CD14-positive monocyte (primary cell): ENCODE measurements at regions not wholly inside any gene's neighbourhood (a gene's known extent, or its start where the extent isn't known, plus 50 kb on each side); places are given as distances from the start of the nearest gene placed in this dataset.

Experiments
- DNase-seq, 3 donors: peaks; one replicate each; pipeline ENCODE4 v3.0.0-alpha.2; 2011 to 2022
- H2AFZ ChIP-seq: 2 replicates; pipeline ENCODE4 v1.6.0; 2012; ENCODE audit warnings: mild to moderate bottlenecking, low read depth, low read length, inconsistent platforms; ENCODE audit not compliant: insufficient read depth, poor library complexity, severe bottlenecking
- H3K27ac ChIP-seq, 2 donors: 1 replicate in 1 of 2; 2 replicates in 1 of 2; pipeline ENCODE4 v1.5.1; 2012 to 2013; ENCODE audit warnings: low read length in 2 of 2, control low read depth in 1 of 2, inconsistent platforms in 1 of 2, low read depth in 1 of 2, mild to moderate bottlenecking in 1 of 2
- H3K27me3 ChIP-seq, 2 donors: one replicate each; pipeline versions ENCODE4 v1.6.0 to v1.6.1; 2011 to 2013; ENCODE audit warnings: low read length in 2 of 2; ENCODE audit not compliant: control insufficient read depth in 2 of 2, insufficient read depth in 2 of 2
- H3K36me3 ChIP-seq, 2 donors: replicated peaks in 1 of 2; 1 replicate in 1 of 2; 2 replicates in 1 of 2; pipeline versions ENCODE4 v1.5.1 to v1.6.1; 2012 to 2013; ENCODE audit warnings: low read length in 2 of 2, control low read depth in 1 of 2, inconsistent platforms in 1 of 2, mild to moderate bottlenecking in 1 of 2; ENCODE audit not compliant: insufficient read depth in 2 of 2, control insufficient read depth in 1 of 2
- H3K4me1 ChIP-seq, 2 donors: 1 replicate in 1 of 2; 2 replicates in 1 of 2; pipeline versions ENCODE4 v1.5.1 to v1.6.1; 2012 to 2013; ENCODE audit warnings: low read length in 2 of 2, control low read depth in 1 of 2, inconsistent platforms in 1 of 2, mild to moderate bottlenecking in 1 of 2, moderate library complexity in 1 of 2; ENCODE audit not compliant: insufficient read depth in 2 of 2, control insufficient read depth in 1 of 2
- H3K4me2 ChIP-seq: replicated peaks from 2 replicates; pipeline ENCODE3; 2012; ENCODE audit warnings: low read length, moderate library complexity, mild to moderate bottlenecking; ENCODE audit not compliant: poor library complexity, severe bottlenecking; ENCODE audit errors: extremely low read depth
- H3K4me3 ChIP-seq, 3 experiments: fragments of 200-600 bp in 1 of 3; sonication (generic) in 1 of 3; replicated peaks in 1 of 3; 1 replicate in 2 of 3; 2 replicates in 1 of 3; pipeline ENCODE4 v1.5.1; 2011 to 2013; ENCODE audit warnings: low read length in 3 of 3, mild to moderate bottlenecking in 3 of 3, control low read depth in 2 of 3, low read depth in 2 of 3, inconsistent platforms in 1 of 3, moderate library complexity in 1 of 3
- H3K79me2 ChIP-seq: 2 replicates; pipeline ENCODE4 v1.6.0; 2012; ENCODE audit warnings: mild to moderate bottlenecking, control low read depth, inconsistent platforms, low read length, moderate library complexity; ENCODE audit not compliant: insufficient read depth
- H3K9ac ChIP-seq: 2 replicates; pipeline ENCODE4 v1.6.0; 2017; ENCODE audit warnings: low read length, mild to moderate bottlenecking; ENCODE audit not compliant: insufficient read depth, poor library complexity, severe bottlenecking
- H3K9me3 ChIP-seq, 2 donors: replicated peaks in 1 of 2; 1 replicate in 1 of 2; 2 replicates in 1 of 2; pipeline versions ENCODE4 v1.5.1 to v1.6.1; 2012 to 2013; ENCODE audit warnings: low read length in 2 of 2, control low read depth in 1 of 2; ENCODE audit not compliant: control insufficient read depth in 1 of 2, insufficient read depth in 1 of 2
- H4K20me1 ChIP-seq: 2 replicates; pipeline ENCODE4 v1.6.0; 2012; ENCODE audit warnings: mild to moderate bottlenecking, low read length, control low read depth, moderate library complexity; ENCODE audit not compliant: insufficient read depth
- H3K27ac Mint-ChIP-seq, 7 donors: one replicate each; pipeline ENCODE4 v1.8.0; 2020; ENCODE audit warnings: mild to moderate bottlenecking in 7 of 7, mixed read lengths in 7 of 7, moderate library complexity in 6 of 7, inconsistent platforms in 2 of 7
- H3K27me3 Mint-ChIP-seq, 3 donors: one replicate each; pipeline ENCODE4 v1.8.0; 2021 to 2022; ENCODE audit warnings: low read depth in 3 of 3, mild to moderate bottlenecking in 3 of 3, mixed read lengths in 3 of 3, moderate library complexity in 3 of 3, inconsistent platforms in 1 of 3
- H3K36me3 Mint-ChIP-seq, 2 donors: one replicate each; pipeline ENCODE4 v1.8.0; 2020; ENCODE audit warnings: mixed read lengths in 2 of 2, inconsistent platforms in 1 of 2, mild to moderate bottlenecking in 1 of 2
- H3K4me1 Mint-ChIP-seq: one replicate; pipeline ENCODE4 v1.8.0; 2020; ENCODE audit warnings: mild to moderate bottlenecking, mixed read lengths
- H3K4me3 Mint-ChIP-seq, 2 donors: one replicate each; pipeline ENCODE4 v1.8.0; 2020; ENCODE audit warnings: mild to moderate bottlenecking in 2 of 2, mixed read lengths in 2 of 2, moderate library complexity in 1 of 2
- H3K9me3 Mint-ChIP-seq, 7 donors: one replicate each; pipeline ENCODE4 v1.8.0; 2020 to 2022; ENCODE audit warnings: mixed read lengths in 7 of 7, mild to moderate bottlenecking in 6 of 7, moderate library complexity in 6 of 7, inconsistent platforms in 2 of 7
- CTCF ChIP-seq: fragments of 200-600 bp; IDR thresholded peaks from one replicate; pipeline ENCODE4 v1.8.0; 2022; ENCODE audit warnings: antibody characterized with exemption, mild to moderate bottlenecking
- WGBS: methylation state at CpG from one replicate; pipeline ENCODE4 v1.1.5; 2013; ENCODE audit warnings: missing lambda C conversion rate; ENCODE audit not compliant: insufficient coverage; 5-methylcytosine and 5-hydroxymethylcytosine counted together
- intact Hi-C, 2 donors: fragments of 100-400 bp; cut with micrococcal nuclease; formaldehyde crosslinking; loops; one replicate each; pipeline versions ENCODE4 v1.15.0 to v1.15.1; 2023

GRCh38 chr10:62662486-62662885, 142.0 kb upstream of the ADO start:
- H3K4me1 Mint-ChIP-seq: peaks cover 10% of the 10 kb centered on the region
- Histone ChIP-seq H3K4me3 (no peak overlapping the region), H3K9ac (no peak overlapping the region), H2AFZ (no peak overlapping the region), H3K36me3 (no peaks in the 10 kb centered on the region), H3K27me3 (no peaks in the 10 kb centered on the region), H3K4me2 (no peak overlapping the region), H3K4me1 (peaks cover 8 to 9% of the 10 kb centered on the region in 2 donors), H3K27ac (no peak overlapping the region), H4K20me1 (no peaks in the 10 kb centered on the region), H3K9me3 (no peaks in the 10 kb centered on the region), H3K79me2 (no peaks in the 10 kb centered on the region)
- 100% methylated on average over 1 of the region's 3 CpGs for WGBS
- H3K4me3 Mint-ChIP-seq: no peak overlapping the region
- H3K27me3 Mint-ChIP-seq: peaks cover 0 to 6% (median 6%) of the 10 kb centered on the region in 3 donors
- H3K27ac Mint-ChIP-seq: peak overlapping the region in 1 of 7 donors; percentile 12
- TF ChIP-seq CTCF: no peak
- intact Hi-C loops: no loop called here
- peaks cover 0 to 2% of the 10 kb centered on the region in 2 donors for H3K36me3 Mint-ChIP-seq
- DNase-seq: no peak
- H3K9me3 Mint-ChIP-seq: no peaks in the 10 kb centered on the region

DNA sequence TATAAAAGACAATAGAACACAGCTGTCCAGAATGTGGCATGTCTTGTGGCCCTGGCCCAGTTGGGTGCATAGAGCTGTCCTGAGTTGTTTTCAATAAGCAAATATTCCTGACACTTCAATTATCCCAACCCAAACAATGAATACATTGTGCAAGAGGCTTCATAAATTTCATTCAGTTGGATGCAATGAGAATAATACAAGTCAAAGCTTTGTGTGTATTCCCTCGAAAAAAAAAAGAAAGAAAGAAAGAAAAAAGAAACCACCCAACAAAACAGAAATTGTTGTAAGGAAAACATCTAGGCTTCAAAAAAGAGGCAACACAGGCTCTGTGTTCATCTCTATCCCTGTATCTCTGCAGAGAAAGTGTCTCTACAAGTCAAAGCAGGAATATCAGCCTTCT, 138.7 kb upstream of the ADO start:
- H3K9me3 Mint-ChIP-seq: no peaks in the 10 kb centered on the region
- WGBS: no CpG with 5 or more reads among the region's 1 CpG

More for the DNA sequence above, 138.7 kb upstream of the ADO start:
- Histone ChIP-seq H3K4me1 (peaks cover 19 to 25% of the 10 kb centered on the region in 2 donors), H2AFZ (no peak overlapping the region), H4K20me1 (no peaks in the 10 kb centered on the region), H3K4me3 (no peak overlapping the region), H3K79me2 (no peaks in the 10 kb centered on the region), H3K4me2 (no peak overlapping the region), H3K9ac (no peak overlapping the region), H3K27me3 (no peaks in the 10 kb centered on the region), H3K27ac (no peak overlapping the region), H3K9me3 (no peaks in the 10 kb centered on the region), H3K36me3 (no peaks in the 10 kb centered on the region)
- intact Hi-C loops: no loop called here
- Mint-ChIP-seq H3K4me3 (no peak overlapping the region), H3K36me3 (peaks cover 0 to 2% of the 10 kb centered on the region in 2 donors), H3K27me3 (peaks cover 0 to 5% (median 4%) of the 10 kb centered on the region in 3 donors), H3K27ac (peak overlapping the region in 1 of 7 donors; percentile 67), H3K4me1 (peaks cover 25% of the 10 kb centered on the region)
- DNase-seq: no peak
- no peak for TF ChIP-seq CTCF
